Adrenal gland (tissue), 5 donors: ENCODE measurements at regions not wholly inside any gene's neighbourhood (a gene's known extent, or its start where the extent isn't known, plus 50 kb on each side); places are given as distances from the start of the nearest gene placed in this dataset.

ENCODE experiments used
- CTCF ChIP-seq, 6 experiments: fragments of 450-650 bp in 4 of 6; fragments of 200-600 bp in 2 of 6; sonication (generic) in 1 of 6; IDR thresholded peaks; 1 replicate in 5 of 6; 2 replicates in 1 of 6; pipeline versions ENCODE4 v1.5.1 to v1.8.0; 2016 to 2021; ENCODE audit warnings: antibody characterized with exemption in 6 of 6, mild to moderate bottlenecking in 2 of 6, moderate library complexity in 1 of 6
- POLR2A ChIP-seq, 2 donors: fragments of 450-650 bp; IDR thresholded peaks; one replicate each; pipeline ENCODE4 v1.6.1; 2017; ENCODE audit warnings: antibody characterized with exemption in 2 of 2, mild to moderate bottlenecking in 2 of 2, moderate library complexity in 1 of 2
- donor health status: DM: no; HTN: no; CAD: no.

GRCh38 chr3:87848003-87848402 is 210.8 kb downstream of the CGGBP1 start:
- no peak for TF ChIP-seq CTCF (IDR thresholded peaks at IDR 0.05)
- TF ChIP-seq POLR2A (IDR thresholded peaks at IDR 0.05): no peak
